ENCODE measurements at regions not wholly inside any gene's neighbourhood (a gene's known extent, or its start where the extent isn't known, plus 50 kb on each side); places are given as distances from the start of the nearest gene placed in this dataset.

DNA sequence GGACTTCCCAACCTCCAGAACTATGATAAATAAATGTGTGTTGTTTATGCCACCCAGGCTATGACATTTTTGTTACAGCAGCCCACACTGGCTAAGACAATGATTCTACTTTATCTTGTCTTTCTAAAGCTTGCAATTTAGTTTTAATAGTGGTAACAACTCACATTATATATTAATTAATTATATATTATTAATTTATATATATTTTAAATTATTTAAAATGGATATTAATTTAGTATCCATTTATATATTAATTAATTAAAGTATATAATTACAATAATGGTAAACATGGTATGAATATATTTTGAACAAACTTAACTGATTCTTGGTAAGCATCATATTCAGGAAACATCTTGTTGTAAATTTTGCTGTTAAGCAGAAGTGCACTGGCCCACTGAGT lies 863.9 kb downstream of the MCTP2 start:
- DNase-seq, result no peak

DNA sequence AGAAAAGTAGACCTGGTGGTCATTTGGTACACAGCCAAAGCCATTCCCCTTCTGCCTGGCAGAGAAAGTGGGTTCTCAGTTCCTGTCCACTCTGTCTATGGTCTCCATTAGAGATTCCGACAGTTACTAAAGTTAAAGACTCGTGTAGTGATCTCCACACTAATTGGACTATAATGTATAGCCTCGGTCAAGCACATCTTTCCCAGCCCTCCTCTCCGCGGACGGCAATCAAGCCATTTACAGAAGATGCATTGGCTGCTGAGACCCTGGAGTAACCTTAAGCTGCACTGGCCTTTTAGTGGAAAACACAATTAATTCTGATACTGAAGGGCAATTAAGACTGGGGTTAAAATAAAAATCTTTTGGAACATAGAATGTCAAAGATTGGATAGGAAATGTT lies 865.3 kb downstream of the MCTP2 start:
- no peak for DNase-seq

DNA sequence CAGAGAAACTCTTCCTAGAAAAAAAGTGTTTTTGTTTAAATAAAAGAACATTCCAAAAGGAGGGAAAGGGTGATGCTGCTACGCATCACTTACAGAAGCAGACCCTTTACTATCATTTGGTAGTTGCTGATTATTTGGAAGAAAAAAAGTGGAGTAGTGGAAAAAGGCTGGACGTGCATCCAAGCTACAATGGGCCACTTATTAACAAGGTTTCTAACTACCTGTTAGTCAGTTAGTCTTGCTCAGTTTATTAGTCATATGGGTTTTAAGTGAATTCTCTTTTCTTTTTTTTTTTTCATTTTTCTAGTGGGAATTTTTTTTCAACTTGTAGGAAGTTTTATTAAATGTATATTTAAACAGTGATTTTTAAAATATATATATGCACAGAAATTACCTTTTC lies 866.0 kb downstream of the MCTP2 start:
- no peak for DNase-seq

DNA sequence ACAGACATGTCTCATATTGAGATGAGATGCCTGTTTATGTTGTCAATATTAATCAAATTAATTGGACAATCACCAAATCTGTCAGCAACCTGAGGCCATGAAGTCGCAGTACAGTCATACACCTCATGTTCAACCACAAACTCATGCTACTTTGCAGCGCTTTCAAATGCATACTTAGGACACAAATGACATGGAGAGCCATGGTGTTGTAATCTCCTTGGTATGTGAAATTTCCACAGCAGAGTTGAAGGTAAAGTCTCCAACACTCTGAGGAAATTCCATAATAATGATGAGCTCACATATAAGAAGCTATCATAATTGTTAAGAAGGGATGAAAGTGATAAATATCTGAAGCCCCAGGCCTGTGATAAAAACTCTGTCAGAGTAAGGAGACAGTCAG lies 873.9 kb downstream of the MCTP2 start:
- no peak for DNase-seq

DNA sequence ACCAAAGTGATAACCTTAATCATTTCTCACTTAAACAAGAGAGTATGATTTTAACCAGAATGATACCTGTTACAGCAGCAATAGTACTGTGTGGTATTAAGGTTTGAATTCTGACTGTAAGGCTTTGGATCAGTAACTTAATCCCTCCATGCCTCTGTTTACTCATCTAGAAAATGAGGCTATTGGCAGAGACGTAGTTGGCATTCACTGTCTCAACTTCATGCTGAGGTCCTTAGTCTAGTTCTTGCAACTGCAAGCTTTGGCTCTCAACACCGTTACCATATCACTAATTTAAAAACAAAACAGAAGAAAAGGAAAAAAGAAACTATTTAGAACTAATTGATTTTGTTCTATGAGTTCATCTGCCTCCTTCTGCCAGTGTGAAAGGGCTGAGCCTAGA lies 875.4 kb downstream of the MCTP2 start:
- DNase-seq, result no peak

DNA sequence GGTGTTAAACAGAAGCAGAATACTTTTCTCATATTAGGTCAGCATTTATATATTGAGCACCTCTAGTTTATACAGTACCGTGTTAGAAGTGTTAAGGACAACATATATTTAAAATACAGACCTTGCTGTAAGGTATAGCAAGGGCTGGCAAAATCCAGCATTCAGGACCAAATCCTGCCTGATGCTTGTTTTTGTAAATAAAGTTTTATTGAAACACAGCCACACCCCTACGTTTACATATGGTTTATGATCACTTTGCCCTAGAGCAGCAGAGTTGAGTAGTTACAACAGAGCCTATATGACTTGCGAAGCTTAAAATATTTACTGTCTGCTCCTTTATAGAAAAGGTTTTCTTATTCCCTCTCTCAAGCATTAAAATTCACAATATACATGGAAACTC lies 877.3 kb downstream of the MCTP2 start:
- no peak for DNase-seq

DNA sequence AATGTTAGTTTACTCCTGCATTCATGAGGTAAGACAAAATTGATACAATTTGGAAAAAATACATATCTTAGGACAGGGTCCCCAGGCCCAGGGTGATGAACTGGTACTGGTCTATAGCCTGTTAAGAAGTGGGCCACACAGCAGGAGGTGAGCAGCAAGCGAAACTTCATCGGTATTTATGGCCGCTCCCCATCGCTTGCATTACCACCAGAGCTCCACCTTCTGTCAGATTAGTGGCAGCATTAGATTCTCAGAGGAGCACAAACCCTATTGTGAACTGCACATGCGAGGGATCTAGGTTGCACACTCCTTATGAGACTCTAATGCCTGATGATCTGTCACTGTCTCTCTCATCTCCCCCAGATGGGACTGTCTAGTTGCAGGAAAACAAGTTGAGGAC lies 880.6 kb downstream of the MCTP2 start:
- DNase-seq, result no peak

DNA sequence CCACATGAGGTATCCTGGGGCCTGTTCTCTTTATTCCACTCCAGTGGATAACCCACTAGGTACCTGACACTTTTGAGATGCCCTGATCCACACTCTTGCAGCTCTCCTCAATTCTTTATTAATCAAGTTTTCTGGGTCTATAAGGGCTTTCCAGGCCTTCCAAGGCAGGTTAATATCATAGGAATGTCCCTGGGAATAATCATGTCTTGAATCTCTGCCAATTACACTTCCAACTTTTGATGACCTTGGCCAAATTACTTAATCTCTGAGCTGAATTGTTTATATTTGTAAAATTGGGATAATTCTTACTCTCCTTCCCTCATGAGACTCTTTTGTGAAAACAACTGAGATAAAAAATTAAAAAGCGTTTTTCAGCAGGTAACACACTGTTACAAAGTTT lies 881.7 kb downstream of the MCTP2 start:
- DNase-seq, result no peak

DNA sequence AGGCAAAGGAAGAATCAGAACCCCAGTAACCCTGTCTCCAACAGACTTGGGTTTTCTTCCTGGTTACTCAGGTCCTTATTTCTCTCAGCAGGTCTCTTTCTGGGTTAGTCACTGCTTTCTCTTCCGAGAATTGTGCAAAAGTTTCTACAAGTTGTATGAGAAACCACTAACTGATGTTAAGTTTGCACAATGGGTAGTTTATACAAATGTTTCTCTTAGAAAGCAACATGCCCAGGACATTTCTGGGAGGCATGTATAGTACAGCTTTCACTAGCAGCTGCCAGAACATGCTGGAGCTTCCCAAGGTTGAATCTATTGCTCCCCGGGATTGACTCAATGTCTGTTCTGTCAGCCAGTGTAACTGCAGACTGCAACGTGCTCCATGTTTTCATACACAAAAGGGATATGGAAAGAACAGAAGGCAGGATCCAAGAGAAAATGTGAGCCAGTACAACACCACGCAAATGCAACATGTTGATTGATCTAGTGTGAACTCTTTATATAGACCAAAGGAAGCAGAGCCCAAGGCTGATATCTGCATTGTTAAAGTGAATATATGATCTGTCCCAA lies 887.8 kb downstream of the MCTP2 start:
- no peak for DNase-seq

DNA sequence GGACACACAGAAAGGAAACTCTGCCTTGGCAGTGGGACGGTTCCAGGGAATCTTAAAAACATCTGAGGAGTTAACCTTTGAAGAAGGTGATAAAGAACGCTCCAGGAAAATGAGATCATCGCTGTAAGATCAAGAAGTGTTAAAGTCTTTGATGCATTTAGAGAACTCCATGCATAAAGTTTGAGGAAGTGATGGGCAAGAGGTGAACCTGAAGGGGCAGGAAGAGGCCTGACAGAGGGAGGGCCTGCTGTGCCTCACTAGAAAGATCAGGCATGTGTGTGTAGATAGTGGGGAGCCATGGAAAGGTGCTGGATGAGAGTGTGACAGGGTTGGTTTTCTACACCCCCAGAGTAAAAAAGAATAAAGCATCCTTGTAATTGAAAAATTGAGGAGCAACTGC lies 889.2 kb downstream of the MCTP2 start:
- DNase-seq, result no peak

DNA sequence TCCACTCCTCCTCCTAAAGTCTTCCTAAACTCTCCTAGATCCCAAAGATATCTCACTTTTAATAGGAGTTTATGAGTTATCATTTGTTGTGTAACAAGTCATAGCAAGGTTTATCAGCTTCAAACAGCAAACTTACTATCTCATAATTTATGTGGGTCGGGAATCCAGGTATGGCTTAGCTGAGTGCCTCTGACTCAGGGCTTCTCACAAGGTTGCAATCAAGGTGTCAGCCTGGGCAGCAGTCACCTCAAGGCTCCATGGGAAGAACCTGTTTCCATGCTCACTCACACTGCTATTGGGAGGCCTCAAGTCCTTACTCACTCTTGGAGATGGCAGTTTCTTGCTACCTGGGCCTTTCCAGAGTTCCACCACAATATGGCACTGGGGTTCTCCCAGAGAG lies 889.8 kb downstream of the MCTP2 start:
- no peak for DNase-seq

DNA sequence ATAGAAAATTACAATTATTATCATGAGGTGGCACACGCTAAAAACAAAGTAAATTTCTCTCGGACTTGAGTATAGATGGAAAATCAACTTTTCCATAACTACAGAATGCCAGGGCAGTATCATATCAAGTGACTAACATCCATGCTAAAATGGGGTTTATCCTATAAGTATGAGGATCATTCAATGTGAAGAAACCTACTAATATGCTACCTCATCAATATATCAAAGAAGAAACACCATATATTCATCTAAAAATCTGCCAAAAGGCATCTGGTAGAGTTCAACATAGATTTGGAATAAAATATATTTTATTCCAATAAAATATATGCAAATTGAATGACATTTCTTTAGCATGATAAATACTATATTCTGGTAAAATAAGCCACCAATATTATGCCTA lies 894.4 kb downstream of the MCTP2 start:
- no peak for DNase-seq

DNA sequence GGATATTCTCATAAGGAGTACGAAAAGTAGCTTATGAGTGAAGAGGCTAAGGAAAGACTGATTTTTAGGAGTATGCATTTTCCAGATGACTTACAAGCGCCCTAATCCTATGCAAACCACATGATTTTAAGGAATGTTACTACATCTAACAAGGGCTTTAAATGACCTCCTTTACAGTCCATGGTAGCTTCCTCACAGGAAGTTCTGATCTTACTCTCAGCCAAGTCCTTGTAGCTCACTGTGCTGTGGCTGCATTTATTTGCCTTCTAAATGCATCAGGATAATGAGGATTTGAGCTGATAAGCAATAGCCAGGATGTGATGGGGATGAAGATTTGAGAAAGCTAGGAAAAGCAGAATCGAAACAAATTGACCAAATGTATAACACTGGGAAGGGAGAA lies 896.0 kb downstream of the MCTP2 start:
- no peak for DNase-seq

DNA sequence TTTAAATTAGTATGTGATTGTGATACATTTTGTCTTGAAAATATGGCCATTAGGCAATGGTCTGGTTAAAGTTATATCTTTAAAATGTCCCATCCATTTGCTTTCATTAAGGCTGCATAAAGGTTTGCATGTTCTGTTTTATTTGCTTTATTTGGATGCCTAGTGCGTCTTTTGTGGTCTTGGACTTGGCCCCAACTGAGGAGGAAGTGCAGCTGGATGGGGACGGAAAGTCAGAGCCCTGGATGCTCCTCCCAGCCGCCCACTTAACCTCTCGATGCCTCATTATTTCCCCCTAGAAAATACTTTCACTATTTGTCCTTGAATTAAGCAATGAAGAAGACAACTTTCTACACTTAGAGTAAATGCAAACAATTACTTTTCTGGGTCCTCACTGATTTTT lies 898.2 kb downstream of the MCTP2 start:
- no peak for DNase-seq

DNA sequence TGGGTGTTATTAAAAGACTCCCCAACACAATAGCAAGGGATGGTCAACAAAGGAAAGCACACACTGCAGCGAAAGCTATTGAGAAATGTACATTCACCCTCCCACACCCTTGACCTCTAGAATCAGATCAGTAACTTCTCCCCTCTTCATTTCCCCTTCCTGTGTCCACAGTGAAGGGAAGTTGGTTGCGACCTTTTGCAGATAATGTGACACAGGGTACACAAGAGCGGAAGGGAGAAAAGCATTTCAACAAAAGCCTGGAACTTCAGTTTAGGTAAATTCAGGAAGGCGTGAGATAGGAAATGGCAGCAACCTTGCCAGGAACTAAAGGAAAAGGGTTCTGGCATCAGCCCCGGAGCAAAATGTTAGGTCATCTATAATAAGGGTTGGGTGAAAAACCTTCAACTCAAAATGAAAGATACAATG lies 899.8 kb downstream of the MCTP2 start:
- no peak for DNase-seq

DNA sequence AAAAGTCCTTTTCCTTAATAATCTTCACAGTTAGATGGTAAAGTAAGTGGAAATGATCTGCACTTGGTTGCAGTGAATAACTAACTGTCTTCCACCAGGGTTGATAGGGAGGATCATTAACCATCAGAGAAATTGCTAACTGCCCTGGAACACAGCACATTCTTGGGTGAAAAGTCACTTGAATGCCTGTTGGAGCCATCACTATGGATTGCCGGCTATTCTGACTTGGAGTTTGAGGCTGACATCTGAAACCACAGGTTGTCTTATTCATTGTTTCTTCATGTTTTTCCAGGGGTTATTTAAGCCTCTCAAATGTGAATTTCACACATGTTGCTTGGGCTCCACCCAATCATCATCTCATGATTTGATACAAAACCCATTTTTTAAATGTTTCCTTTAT lies 901.4 kb downstream of the MCTP2 start:
- DNase-seq, result no peak

DNA sequence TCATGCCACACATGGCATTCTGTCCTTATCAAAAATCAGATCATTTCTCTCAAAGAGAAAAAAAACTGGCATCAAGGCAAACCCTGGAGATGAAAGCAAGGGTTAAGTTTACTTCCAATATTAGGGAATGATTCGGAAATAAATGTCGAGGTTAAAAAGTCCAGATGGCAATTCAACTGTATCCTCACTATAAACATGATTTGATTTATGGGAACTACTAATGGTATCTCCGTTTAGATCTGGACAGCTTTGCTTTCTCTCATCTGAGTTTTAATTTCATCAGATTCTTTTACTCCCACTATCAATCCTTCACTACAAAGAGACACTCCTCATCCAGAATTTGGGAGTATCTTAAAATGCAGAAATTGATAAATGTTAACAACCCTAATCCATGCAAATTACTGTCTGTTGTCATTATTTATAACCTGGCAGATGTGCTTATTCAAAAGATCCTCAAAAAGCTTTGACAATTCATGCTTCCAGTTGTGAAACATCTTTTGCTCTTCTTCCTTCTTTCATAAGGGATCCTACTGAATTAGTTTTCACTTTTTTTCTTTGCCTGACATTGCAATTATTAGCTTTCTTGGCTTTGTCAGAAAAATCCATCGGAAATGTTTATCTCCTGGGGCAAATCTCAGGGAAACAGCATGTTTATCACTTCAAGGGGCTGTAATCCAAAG lies 903.2 kb downstream of the MCTP2 start:
- DNase-seq, result no peak

DNA sequence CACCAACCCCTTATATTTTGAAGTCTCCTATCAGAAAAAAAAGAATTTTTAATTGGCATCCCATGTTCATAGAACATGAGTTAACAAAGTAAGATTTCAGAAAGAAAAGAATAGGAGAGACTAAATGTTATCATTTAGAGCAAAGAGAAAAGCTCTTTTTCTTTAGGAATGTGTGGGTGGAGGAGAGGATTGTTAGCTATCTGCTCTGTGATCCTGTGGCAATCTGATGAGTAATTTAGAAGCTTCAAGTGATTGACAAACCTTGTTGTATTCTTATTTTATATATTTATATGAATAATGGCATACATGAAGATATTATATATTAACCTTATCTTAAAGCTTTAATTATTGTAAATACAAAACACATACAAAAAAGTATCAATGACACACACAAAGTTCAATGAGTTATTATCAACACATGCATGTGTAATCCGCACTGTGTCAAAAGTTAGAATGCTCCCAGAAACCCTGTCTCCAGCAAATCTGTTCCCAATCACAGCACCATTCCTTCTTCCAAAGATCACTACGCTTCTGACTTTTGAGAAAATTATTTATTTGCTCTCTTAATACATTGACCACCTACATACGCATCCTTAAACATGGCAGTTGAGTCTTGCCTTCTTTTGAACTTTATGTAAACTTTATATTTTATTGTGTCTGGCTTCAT lies 907.4 kb downstream of the MCTP2 start:
- no peak for DNase-seq

DNA sequence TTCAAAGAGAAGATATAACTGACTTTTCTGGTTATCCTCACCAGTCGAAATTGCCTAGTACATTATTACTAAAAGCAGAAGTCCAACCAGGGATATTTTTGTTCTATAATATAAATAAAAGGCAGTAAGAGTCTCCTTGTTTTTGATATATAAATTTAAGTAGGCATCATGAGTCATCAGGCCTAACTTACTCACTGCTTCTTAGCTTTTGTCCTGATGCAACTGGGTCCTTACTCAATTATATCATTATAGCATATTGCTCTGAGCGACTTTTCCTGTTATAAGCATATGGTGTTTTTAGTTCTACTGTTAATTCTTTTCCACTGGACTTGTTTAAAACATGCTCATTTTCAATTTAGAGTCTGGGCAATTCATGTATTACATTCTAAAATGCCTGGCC lies 910.1 kb downstream of the MCTP2 start:
- DNase-seq, result no peak

DNA sequence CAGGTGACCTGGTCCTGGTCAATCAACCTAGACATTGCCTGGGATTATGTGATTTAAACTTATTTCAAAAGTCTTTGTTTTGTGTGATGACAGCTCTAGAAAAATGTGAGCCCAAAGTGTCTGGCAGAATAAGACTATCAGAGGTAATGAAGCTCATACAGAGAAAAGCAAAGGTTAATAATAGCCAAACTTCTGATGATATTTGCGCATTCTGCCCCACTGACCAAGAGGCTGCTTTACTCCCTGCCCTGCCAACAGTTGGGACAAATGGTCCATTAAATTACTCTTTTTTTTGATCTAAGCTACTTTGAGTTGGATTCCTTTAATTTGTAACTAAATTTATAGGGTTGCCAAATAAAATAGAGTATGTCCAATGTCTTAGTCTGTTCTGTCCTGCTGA lies 911.2 kb downstream of the MCTP2 start:
- DNase-seq, result no peak

DNA sequence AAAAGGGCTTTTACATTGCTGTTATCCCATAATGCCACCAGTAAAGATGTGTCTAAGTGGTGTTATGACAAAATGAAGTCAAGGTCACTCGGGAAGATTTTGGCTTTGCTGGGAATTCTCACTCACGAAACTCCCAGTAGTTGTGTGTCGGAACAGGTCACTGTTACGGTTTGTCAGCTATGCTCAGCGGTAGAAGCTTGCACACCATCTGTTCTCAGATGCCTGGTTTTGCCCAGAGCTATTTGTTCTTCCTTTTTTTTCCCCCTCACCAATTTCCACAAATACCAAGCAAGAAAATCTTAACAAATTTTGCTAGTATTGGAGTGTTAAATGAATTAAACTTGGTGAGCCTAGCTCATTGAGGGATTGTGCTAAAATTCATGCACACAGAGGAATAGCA lies 915.1 kb downstream of the MCTP2 start:
- no peak for DNase-seq

DNA sequence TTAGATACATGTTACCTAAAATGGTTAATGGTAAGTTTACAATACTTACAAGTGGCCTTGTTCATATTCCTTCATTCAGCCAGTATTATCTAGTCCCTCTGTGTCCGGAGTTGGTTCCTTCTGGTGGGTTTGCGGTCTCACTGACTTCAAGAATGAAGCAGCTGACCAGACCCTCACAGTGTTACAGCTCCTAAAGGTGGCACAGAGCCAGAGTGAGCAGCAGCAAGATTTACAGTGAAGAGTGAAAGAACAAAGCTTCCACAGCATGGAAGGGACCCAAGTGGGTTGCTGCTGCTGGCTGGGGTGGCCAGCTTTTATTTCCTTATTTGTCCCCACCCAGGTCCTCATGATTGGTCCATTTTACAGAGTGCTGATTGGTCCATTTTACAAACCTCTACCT lies 916.8 kb downstream of the MCTP2 start:
- DNase-seq, result no peak

DNA sequence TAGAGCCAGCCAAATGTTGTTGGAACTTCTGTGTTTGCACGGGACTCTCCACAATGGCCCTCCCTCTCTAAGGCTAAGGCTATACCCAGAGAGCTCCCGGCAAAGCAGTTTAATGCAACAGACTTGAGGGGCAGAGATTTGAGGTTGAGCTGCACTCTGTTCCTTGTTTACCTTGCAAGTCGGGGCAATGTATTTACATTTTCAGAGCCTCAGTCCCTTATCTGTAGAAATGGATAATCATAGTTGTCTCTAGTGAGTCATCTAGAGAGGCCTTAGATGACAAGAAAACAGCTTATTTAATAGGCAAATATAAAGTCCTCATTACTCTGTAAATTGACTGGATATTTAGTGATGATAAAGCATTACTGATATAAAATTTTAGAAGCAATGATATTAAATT lies 917.7 kb downstream of the MCTP2 start:
- no peak for DNase-seq

DNA sequence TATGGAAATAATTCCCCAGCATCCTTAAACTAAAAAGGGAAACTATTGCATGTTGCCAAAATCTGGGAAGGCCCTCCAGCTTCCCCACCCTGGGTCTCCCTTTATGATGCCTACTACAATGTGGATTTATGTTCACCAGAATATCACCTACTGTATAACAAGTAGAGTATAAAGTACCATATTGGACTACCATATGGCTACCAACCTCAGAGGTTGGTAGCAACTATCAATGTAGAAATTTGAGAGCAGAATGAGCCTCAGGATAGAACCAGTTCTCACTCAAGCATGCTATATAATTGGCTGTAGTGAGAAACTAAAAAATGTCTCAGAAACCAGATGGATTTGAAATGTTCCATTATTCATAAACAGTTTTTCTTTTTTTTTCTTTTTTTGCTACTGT lies 918.4 kb downstream of the MCTP2 start:
- no peak for DNase-seq

DNA sequence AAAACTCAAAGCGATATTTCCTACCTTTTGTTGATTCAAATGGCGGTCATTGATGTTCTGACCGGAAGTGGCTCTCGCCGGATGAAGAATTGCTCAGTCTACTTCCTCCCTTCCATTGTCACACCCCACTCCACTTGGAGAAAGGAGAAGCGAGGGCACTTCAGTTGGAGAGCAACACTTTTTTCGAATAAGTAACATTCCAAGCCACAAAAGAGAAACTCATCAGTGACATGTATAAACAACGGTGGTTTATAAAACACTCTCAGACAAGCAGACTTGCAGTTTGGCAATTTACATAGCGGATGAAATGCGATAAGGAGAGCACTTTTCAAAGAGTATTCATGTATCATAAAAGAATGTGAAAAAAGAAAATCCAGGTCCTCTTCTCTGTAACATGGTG lies 919.1 kb downstream of the MCTP2 start:
- DNase-seq, result no peak

All from NCI-H774 (cell line).